Fibroblast of lung (primary cell): ENCODE measurements at regions not wholly inside any gene's neighbourhood (a gene's known extent, or its start where the extent isn't known, plus 50 kb on each side); places are given as distances from the start of the nearest gene placed in this dataset.

ENCODE experiments used
- DNase-seq, 2 donors: peaks; one replicate each; pipeline versions ENCODE4 v3.0.0 to v3.0.0-alpha.2; 2010; ENCODE audit warnings: low read depth in 2 of 2
- H2AFZ ChIP-seq: 2 replicates; pipeline ENCODE4 v1.5.1; 2012; ENCODE audit warnings: low read length, control low read depth, inconsistent platforms
- H3K27ac ChIP-seq: 2 replicates; pipeline ENCODE4 v1.5.1; 2011; ENCODE audit warnings: low read length, control low read depth; ENCODE audit not compliant: insufficient read depth
- H3K27me3 ChIP-seq: 2 replicates; pipeline ENCODE4 v1.5.1; 2011; ENCODE audit warnings: mild to moderate bottlenecking, low read length; ENCODE audit not compliant: control insufficient read depth, insufficient read depth
- H3K36me3 ChIP-seq: 2 replicates; pipeline ENCODE4 v1.5.1; 2011; ENCODE audit warnings: low read length; ENCODE audit not compliant: control insufficient read depth, insufficient read depth
- H3K4me1 ChIP-seq: 2 replicates; pipeline ENCODE4 v1.5.1; 2011; ENCODE audit warnings: low read length; ENCODE audit not compliant: control insufficient read depth, insufficient read depth; ENCODE audit errors: extremely low read depth
- H3K4me2 ChIP-seq: 2 replicates; pipeline ENCODE4 v1.5.1; 2011; ENCODE audit warnings: low read length, control low read depth; ENCODE audit not compliant: insufficient read depth; ENCODE audit errors: extremely low read depth
- H3K4me3 ChIP-seq, 4 experiments: fragments of 200-600 bp in 1 of 4; sonication (generic) in 1 of 4; replicated peaks in 1 of 4; 2 replicates each; pipeline ENCODE4 v1.5.1; 2011 to 2016; ENCODE audit warnings: low read length in 4 of 4, low read depth in 3 of 4, mild to moderate bottlenecking in 3 of 4, control low read depth in 2 of 4, inconsistent platforms in 1 of 4, mixed read lengths in 1 of 4; ENCODE audit not compliant: insufficient read depth in 1 of 4; ENCODE audit errors: control extremely low read depth in 1 of 4
- H3K79me2 ChIP-seq: 2 replicates; pipeline ENCODE4 v1.5.1; 2012; ENCODE audit warnings: mild to moderate bottlenecking, low read length, inconsistent platforms; ENCODE audit not compliant: control insufficient read depth, insufficient read depth
- H3K9ac ChIP-seq: 2 replicates; pipeline ENCODE4 v1.5.1; 2011; ENCODE audit warnings: mild to moderate bottlenecking, low read length, control low read depth; ENCODE audit not compliant: insufficient read depth
- H3K9me3 ChIP-seq: 2 replicates; pipeline ENCODE4 v1.5.1; 2012; ENCODE audit warnings: low read depth, low read length; ENCODE audit not compliant: control insufficient read depth, insufficient read depth
- H4K20me1 ChIP-seq: 2 replicates; pipeline ENCODE4 v1.5.1; 2011; ENCODE audit warnings: low read length; ENCODE audit not compliant: control insufficient read depth, insufficient read depth; ENCODE audit errors: extremely low read depth
- EZH2 ChIP-seq: IDR thresholded peaks from 2 replicates; pipeline ENCODE4 v1.5.1; 2012; ENCODE audit warnings: low read length, control low read depth, mild to moderate bottlenecking; ENCODE audit errors: missing control alignments
- TF ChIP-seq, protein P1 (sequence below), 2 donors: IDR thresholded peaks in 1 of 2; conservative IDR thresholded peaks in 1 of 2; 1 replicate in 1 of 2; 2 replicates in 1 of 2; pipeline ENCODE4 v1.5.1; 2011 to 2012; ENCODE audit warnings: low read length in 2 of 2, control low read depth in 1 of 2, inconsistent platforms in 1 of 2, low read depth in 1 of 2, mild to moderate bottlenecking in 1 of 2

DNA sequence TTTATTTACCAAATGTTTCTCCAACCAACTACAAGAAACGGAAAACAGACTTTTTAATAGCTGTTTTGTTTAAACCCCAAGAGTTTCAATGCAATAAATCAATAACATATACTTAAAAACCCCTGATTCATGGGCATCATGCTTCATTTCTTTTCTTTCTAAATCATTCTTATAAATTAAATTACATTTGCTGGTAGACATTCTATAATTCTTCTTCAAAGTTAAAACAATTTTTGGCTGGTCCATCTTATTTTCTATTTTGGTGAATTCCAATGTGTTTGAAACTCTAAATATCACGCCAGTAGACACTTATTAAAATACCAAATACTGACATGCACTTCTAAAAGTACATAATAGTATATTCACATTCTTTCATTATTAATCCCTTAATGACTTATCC is 408.6 kb downstream of the LIG4 start:
- no peak overlapping the region for H3K4me2 ChIP-seq
- TF ChIP-seq EZH2: no peak
- TF ChIP-seq, protein P1, sequence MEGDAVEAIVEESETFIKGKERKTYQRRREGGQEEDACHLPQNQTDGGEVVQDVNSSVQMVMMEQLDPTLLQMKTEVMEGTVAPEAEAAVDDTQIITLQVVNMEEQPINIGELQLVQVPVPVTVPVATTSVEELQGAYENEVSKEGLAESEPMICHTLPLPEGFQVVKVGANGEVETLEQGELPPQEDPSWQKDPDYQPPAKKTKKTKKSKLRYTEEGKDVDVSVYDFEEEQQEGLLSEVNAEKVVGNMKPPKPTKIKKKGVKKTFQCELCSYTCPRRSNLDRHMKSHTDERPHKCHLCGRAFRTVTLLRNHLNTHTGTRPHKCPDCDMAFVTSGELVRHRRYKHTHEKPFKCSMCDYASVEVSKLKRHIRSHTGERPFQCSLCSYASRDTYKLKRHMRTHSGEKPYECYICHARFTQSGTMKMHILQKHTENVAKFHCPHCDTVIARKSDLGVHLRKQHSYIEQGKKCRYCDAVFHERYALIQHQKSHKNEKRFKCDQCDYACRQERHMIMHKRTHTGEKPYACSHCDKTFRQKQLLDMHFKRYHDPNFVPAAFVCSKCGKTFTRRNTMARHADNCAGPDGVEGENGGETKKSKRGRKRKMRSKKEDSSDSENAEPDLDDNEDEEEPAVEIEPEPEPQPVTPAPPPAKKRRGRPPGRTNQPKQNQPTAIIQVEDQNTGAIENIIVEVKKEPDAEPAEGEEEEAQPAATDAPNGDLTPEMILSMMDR (conservative IDR thresholded peaks at IDR 0.05 in 1 of 2, IDR thresholded peaks at IDR 0.05 in 1 of 2; ENCODE audit: low read depth in 1 of 2, low read length in 2 of 2): no peak

DNA sequence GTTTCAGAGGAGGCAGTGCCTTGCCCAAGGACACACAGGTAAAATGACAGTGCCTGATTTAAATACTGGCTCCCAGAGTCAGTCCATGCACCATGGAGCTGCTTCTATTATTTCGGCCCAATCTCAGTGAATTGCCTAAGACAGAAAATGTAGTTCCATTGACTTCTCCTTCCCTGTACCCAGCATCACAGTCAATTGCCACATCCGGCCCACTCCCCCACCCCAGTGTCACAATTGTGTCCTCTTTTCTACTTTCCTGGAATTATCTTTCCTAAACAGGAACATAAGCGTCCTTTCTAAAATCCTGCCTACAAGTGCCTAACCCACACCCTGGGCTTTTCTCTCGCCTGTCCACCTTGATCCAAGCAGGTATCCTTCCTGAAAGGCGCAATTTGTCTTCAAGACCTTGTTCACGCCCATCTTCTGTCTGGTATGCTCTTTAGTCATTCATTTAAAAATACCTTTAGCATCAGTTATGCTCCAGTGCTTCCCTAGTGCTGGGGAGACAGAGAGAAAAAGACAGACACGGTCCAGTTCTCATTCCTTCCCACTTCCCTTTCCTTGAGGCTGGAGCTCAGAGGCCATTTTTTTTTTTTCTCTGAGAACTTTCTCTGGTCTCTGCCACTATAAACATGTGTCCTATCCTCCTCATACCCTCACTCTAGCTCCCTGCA is 411.4 kb downstream of the LIG4 start:
- Histone ChIP-seq H3K36me3 (no peaks in the 10 kb centered on the region), H3K9me3 (no peaks in the 10 kb centered on the region), H3K9ac (no peak overlapping the region), H2AFZ (no peak overlapping the region), H3K27me3 (no peaks in the 10 kb centered on the region), H3K4me2 (no peak overlapping the region), H3K4me1 (no peaks in the 10 kb centered on the region), H4K20me1 (no peaks in the 10 kb centered on the region), H3K79me2 (no peaks in the 10 kb centered on the region), H3K4me3 (no peak overlapping the region), H3K27ac (no peak overlapping the region)
- no peak for DNase-seq
- TF ChIP-seq EZH2: no peak
- TF ChIP-seq, protein P1 (conservative IDR thresholded peaks at IDR 0.05 in 1 of 2, IDR thresholded peaks at IDR 0.05 in 1 of 2; ENCODE audit: low read depth in 1 of 2, low read length in 2 of 2): no peak

More for the DNA sequence above, 408.6 kb downstream of the LIG4 start:
- Histone ChIP-seq H3K27me3 (no peaks in the 10 kb centered on the region), H3K9me3 (no peaks in the 10 kb centered on the region), H3K36me3 (no peaks in the 10 kb centered on the region), H4K20me1 (no peaks in the 10 kb centered on the region), H3K9ac (no peak overlapping the region), H2AFZ (no peak overlapping the region), H3K27ac (no peak overlapping the region), H3K4me1 (no peaks in the 10 kb centered on the region), H3K79me2 (no peaks in the 10 kb centered on the region), H3K4me3 (no peak overlapping the region)
- no peak for DNase-seq

DNA sequence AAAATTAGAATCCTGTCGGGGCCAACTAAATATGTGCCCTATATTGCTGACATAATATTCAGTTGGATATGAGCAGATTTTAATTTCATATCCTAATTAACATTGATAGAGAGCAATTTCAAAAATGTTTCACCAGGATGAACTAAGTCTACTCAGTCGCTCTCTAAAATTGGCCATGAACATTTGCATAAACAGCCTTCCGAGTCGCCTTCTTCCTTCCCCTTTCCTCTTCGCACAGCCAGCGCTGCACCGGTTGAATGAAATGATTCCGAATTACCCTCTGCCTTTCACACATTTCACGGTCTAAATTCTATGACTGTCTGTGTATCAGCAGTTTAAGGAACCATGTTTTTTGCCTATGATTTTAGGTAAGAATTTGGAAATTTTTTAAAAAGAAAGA is 413.7 kb downstream of the LIG4 start:
- Histone ChIP-seq H3K4me2 (no peak overlapping the region), H3K4me1 (no peaks in the 10 kb centered on the region), H4K20me1 (no peaks in the 10 kb centered on the region), H3K4me3 (no peak overlapping the region), H3K27me3 (no peaks in the 10 kb centered on the region), H3K27ac (no peak overlapping the region), H3K36me3 (no peaks in the 10 kb centered on the region), H3K9me3 (no peaks in the 10 kb centered on the region), H2AFZ (no peak overlapping the region), H3K9ac (no peak overlapping the region), H3K79me2 (no peaks in the 10 kb centered on the region)
- DNase-seq: no peak
- TF ChIP-seq, protein P1 (conservative IDR thresholded peaks at IDR 0.05 in 1 of 2, IDR thresholded peaks at IDR 0.05 in 1 of 2; ENCODE audit: low read depth in 1 of 2, low read length in 2 of 2): no peak
- no peak for TF ChIP-seq EZH2
